ENCODE measurements at regions not wholly inside any gene's neighbourhood (a gene's known extent, or its start where the extent isn't known, plus 50 kb on each side); places are given as distances from the start of the nearest gene placed in this dataset.

DNA sequence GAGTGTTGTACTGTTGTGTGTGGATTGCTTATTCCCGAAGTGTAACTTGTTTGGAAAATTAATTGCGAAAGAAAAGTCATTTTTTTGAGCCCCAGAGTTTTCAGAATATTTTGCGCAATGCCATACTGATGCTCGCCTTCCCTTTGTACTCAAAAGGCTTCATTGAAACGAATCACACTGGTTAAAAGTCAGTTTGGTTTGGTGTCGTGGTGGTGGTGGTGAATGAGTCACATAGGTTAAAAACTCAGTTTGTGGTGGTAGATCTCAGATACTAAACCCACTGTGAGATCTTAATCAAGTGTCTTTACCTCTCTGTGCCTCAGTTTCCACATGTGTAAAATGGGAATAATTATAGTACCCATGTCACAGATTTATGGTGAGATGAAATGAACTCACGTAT, 61.1 kb upstream of the IL6 start:
- TF ChIP-seq, protein P1, sequence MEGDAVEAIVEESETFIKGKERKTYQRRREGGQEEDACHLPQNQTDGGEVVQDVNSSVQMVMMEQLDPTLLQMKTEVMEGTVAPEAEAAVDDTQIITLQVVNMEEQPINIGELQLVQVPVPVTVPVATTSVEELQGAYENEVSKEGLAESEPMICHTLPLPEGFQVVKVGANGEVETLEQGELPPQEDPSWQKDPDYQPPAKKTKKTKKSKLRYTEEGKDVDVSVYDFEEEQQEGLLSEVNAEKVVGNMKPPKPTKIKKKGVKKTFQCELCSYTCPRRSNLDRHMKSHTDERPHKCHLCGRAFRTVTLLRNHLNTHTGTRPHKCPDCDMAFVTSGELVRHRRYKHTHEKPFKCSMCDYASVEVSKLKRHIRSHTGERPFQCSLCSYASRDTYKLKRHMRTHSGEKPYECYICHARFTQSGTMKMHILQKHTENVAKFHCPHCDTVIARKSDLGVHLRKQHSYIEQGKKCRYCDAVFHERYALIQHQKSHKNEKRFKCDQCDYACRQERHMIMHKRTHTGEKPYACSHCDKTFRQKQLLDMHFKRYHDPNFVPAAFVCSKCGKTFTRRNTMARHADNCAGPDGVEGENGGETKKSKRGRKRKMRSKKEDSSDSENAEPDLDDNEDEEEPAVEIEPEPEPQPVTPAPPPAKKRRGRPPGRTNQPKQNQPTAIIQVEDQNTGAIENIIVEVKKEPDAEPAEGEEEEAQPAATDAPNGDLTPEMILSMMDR (IDR thresholded peaks at IDR 0.05), result no peak
- TF ChIP-seq POLR2A (IDR thresholded peaks at IDR 0.05), result no peak

Data from body of pancreas (tissue), 4 donors.